GM18867 (cell line): ENCODE measurements at regions not wholly inside any gene's neighbourhood (a gene's known extent, or its start where the extent isn't known, plus 50 kb on each side); places are given as distances from the start of the nearest gene placed in this dataset.

Experiments
- ATAC-seq: cut with Tn5 transposase; IDR thresholded peaks from one replicate; pipeline ENCODE4 v1.9.1; 2021; ENCODE audit warnings: mild to moderate bottlenecking, moderate library complexity; ENCODE audit not compliant: unreplicated experiment

DNA sequence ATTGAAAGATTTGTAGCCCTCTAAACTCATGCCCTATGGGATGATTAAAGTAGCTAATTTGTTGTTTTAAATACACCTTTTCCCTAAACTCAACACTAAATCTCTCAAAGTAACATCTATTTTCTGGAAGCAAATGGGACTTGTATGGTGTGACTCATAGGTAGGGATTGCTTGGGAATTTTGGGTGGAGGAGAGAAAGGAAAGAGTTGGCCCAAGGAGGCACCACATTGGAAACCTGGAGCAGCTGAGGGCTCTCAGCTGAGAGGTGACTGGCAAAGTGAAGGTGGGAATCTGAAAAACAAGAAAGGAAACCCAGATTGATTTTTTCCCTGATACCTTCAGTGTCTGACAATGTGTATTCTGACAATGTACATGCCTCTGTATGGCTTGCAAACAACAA, 114.8 kb upstream of the PRICKLE1 start:
- ATAC-seq, result no peak

DNA sequence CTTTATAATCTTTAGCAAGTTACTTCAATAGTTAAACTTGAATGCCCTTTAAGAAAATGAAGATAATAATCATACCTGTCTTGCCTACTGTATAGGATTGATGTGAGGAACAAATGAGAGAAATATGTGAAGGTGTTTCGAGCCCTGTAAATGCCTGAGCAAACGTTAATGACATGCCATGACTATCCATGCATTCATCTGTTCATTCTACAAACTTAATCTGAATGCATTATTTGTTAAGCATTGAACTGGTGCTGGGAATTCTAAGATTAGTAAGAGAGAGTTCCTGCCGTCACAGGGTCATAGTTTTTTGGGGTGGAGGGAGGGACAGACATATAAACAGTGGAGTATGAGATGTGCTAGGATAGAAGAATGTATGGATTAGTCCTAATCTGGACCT, 111.5 kb upstream of the PRICKLE1 start:
- ATAC-seq, result no peak

DNA sequence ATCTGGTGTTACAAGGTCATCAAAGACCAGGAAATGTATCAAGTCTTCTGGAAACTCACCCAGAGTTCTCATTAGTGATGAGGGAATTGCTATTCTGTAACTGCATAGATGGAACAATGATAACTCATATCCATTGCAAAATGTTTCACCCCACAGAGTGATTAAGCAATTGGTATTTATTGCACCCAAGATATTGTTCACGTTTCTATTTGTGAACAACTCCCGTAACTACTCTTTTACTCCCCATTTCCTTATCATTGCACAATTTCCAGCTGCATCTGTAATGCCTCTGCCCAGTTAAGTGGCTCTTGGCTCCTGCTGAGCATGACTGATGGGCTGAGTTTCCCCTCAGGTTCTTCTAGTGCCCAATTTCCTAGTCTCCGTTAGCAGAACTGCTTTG, 108.7 kb upstream of the PRICKLE1 start:
- no peak for ATAC-seq

DNA sequence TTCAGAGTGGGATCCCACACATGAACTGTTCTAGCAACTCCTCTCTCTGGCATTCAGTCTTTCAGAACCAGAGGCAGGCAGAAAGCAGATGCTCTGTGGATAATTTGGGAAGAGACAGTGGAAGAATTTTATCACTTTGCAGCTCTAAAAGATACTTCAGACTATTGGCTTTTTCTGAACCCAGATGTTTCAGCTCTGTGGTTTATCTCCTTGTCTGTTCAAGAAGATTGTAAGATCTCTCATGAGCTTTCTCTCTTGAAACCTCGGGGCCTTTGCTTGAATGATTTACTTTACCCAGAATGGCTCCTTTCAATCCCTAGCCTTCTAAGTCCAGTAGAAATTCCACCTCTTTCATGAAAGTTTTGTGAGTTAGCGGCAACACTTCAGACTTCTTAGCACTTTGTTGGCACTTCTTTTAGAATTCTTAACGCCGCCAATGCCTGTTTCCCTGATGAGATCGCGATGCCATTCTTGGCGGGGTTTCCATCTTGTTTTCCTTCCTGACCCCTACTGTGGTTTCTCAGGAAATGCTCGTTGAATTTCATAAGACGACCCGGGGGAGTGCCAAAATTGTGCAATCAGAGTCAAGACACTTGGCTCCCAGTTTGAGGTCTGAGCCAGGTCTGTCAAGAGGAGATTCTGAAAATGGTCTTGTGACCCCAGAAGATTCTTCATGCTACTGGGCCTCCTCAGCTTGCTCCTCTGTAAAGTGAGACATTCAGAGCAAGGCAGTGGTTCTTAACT, 107.0 kb upstream of the PRICKLE1 start:
- ATAC-seq, result no peak

DNA sequence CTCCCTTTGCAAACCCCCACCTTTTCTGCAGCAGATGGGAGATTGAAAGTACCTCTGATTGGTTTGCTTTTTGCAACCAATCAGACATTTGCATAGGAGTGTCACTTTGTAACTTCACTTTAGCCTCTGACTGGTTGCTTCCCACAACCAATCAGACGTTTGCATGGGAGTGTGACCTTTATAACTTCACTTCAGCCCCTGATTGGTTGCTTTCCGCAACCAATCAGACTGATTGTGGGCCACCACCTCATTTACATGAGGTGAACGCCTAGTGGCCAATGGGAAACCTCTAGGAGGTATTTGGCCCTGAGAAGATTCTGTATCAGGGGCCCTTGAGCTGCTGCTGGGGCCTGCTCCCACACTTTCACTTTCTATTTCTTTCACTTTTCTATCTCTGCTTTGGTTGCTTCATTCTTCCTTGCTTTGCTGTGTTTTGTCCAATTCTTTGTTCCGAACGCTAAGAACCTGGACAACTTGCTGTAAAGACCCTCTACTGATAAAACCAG, 106.0 kb upstream of the PRICKLE1 start:
- ATAC-seq, result no peak

DNA sequence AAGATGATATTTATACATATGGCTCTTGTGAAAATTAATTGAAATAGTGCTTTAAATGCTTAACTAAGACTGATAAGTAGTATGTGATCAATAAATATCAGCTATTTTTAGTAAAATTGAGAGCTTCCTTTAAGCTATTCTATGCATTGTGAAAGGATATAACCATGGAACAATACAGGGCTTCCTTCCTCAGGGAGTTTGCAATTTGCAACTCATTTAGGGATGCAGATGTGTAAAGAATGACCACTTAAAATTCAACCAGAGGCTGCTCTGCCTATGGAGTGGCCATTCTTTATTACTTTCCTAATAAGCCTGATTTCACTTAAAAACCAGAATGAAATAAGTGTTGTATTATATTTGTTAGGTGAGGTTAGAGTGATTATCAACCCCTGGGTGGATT, 103.2 kb upstream of the PRICKLE1 start:
- ATAC-seq, result no peak

DNA sequence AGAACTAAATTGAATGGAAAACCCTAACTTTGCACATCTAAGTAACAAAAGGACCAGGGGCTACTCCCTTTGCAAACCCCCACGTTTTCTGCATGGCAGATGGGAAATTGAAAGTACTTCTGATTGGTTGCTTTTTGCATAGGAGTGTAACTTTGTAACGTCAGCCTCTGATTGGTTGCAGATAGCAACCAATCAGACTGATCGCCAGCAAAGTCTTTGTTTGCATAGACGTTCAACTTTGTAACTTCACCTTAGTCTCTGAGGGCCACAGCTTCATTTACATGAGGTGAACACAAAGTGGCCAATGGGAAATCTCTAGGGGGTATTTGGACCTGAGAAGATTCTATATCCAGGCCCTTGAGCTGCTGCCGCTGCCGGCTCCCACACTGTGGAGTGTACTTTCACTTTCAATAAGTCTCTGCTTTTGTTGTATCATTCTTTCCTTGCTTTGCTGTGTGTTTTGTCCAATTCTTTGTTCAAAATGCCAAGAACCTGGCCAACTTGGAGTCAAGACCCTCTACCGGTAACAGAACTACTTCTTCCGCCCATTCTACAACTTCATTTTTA, 102.5 kb upstream of the PRICKLE1 start:
- no peak for ATAC-seq

DNA sequence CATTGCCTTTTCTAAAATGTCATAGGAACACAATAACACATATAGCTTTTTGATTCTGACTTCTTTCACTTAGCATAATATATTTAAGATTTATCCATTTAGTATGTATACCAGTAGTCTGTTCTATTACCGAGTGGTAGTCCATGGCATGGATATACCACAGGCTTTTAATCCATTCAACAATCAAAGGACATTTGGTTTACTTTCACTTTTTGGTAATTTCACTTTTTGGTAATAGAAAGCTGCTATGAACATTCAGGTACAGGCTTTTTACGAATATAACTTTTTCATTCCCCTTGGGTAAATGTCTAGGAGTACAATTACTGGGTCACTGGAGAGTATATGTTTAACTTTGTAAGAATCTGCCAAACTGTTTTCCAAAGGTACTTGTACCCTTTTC, 100.7 kb upstream of the PRICKLE1 start:
- ATAC-seq, result no peak

DNA sequence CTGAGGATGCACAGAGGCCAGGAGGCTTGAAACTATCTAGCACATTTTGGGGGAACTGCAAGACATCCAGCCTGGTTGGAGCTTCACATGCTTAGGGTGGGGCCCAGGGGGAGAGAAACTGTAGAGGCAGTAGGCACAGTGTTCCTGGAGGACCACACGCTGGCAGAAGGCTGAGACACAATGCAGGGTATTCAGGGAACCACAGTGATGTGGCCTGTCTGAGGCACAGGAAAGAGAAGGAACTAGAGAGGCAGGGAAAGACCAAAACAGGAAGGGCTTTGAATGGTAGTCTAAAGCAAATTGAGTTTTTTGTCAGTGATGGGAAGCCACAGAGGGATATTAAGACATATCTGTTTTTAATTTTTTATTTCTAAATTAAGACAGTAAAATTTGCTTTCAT, 100.2 kb upstream of the PRICKLE1 start:
- no peak for ATAC-seq

DNA sequence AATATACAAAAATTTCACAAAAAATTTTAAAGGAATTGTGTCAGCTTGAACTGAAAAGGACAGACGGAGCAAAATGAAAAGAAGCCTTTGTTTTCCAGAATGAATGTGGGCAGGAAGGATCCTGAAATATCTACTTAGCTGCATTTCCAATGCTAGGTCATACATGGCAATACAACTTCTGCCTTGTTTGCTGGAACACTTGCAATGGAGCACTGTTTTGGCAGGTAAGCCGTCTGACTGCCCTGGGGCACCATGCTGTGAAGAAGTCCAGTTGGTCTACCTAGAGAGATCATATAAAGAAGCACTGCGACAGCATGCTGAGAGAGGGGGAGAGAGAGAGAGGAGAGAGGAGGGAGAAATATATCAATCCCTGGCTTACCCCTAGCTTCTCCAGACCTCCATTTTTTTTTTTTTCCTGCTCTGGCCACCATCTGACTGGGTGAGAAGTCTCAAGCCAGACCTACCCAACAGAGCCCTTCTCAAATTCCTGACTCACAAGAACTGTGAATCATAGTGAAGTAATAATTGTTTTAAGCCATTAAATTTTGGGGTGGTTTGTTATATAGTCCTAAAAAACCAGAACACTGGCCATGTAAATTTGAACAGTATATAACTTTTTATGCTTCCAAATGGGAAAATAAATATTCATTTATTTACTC, 97.1 kb upstream of the PRICKLE1 start:
- no peak for ATAC-seq

DNA sequence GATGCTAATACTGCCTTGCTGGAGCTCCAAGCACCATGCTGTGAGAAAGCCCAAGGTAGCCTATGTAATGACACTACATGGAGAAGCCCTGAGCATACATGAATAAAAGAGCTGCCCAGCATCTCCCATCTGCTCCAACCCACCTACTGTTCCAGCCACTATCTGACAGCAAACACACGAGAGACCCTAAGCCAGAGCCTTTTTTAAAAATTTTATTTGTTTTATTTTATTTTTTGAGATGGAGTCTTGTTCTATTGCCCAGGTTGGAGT, 95.2 kb upstream of the PRICKLE1 start:
- ATAC-seq, result no peak

DNA sequence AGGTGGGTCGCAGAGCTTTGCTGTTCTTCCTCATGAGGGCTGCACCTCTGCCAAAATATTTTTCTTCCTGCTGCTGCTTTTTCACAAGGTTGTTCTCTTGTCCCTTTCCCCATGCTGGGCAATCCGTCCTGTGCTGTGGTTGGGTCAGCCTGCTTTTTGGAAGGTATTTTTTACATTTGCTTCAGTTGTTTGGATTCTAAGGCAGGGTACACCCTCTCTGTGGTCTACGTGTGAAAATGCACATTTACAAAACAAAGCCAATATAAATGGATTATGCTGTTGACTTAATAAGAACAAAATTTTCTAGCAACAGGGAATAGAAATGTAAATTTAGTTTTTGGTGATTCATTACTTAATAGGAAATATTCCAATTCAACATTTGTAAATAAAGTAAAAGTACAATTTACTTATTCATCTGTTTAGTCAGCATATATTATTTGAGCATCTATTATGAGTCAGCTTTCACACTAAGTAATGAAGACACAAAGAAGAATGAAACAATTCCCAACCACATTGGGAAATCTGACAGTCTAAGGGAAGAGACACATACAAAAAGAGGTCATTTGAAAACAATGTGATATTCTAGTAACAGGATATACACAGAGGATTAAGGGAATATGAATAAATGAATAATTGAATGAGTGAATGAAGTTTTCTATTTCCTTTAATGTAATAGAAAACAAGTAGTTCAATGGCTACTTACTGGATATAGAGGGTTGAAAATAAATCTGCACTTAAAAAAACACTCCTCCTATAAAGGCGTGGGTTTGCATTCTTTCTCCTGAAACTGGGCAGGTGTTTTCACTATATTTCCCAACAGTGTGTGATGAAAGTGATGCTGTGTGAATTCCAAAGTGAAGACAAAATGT, 94.6 kb upstream of the PRICKLE1 start:
- no peak for ATAC-seq

DNA sequence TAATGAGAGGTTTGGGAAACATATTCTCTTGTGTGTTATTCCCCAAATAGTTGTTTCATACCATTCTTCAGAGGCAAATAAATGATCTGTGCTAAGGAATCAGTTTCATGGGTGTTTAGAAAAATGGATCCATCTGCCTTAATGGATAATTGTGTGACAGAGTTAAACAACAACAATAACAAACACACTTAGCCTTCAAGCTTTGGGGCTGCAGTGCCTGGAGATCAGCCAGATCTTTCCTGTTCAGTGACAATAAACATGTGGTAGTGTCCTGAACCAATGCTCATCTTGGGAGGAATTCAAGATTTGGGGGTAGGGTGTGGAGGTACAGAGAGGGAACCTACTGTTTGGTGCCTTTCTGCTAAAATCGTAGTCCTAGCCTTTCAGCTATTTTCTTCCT, 93.7 kb upstream of the PRICKLE1 start:
- ATAC-seq, result no peak

DNA sequence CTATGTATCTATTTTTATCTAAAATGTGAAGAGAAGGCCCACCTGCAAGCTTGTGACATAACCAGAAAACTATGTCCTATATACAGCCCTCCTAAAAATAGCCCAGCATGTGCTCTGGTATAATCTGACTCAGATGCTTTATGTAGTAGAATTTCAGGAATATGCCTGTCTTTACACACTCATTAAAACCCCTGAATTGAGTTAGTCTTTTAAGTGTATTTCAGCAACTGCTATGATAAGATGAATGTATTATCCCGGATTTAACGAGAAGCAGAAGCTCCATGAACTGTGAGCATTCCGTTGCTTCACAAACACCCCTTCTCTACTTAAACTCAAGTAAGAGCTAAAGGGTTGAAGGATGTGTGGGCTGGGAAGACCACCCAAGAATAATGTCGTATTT, 89.9 kb upstream of the PRICKLE1 start:
- ATAC-seq, result no peak

DNA sequence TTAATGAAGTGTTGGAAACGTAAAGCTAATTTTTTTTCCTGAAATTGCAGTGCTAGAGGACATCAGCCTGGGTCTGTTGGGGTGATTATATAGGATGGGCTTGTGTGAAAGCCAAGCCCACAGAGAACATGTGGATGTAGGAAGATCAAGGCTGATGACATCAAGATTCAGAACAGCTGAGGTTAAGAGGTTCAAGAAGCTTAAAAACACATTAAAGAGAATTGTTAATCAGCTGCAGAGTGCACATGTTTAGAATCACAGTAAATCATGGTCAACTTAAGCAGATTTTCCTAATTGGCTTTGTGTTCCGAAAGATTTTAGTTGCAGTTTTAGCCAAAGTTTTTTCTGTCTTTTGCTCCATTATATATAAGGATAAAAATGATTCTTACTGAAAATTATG, 87.9 kb upstream of the PRICKLE1 start:
- ATAC-seq, result no peak

DNA sequence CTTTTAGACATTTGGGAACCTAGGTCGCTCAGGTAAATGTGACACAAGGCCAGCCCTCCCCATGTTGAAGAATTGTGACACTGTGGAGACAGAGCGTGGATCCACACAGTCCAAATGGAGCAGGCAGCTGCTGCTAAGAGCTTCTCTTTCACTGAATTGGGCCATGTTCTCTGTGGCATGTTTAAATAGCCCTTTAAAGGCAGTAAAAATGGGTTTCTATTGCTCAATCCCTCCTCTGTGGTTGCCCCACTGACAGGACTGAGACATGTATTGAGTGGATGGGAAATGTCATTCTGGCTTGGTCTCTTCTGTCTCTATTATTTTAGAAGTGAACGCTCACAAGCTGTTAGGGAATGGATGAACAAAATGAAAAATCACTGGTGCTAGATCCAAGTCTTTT, 84.0 kb upstream of the PRICKLE1 start:
- no peak for ATAC-seq

DNA sequence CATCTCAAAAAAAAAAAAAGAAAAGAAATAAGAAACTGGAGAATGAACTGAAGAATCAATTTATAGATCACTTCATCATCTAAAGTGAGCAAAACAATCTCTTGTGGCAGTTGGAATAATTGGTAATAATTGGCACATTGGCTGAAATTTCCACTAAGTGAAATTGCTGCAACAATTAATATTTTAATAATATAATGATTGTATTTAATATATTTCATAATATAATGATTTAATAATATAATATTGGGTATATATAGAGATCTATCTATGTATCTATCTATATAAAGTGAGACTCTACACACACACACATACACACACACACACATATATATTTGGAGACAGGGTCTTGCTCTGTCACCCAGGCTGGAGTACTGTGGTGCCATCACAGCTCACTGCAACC, 81.2 kb upstream of the PRICKLE1 start:
- ATAC-seq, result no peak

DNA sequence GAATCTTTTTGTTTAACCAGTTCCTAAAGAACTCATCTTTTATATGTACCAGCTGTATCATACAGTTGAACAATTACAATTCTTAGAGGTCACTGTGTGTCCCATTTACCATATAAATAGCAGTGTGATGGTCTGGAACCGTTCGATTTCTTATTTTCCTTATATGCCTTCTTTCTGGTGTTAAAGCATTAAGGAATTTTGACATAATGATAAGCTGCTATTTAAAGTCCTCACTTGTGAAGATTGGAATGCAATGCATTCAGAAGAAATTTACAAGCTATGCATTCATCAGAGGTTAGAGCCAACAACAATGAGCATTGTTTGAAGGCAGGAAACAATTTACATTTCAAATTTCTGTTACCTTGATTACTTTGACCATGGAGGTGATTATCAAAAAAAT, 80.0 kb upstream of the PRICKLE1 start:
- no peak for ATAC-seq

DNA sequence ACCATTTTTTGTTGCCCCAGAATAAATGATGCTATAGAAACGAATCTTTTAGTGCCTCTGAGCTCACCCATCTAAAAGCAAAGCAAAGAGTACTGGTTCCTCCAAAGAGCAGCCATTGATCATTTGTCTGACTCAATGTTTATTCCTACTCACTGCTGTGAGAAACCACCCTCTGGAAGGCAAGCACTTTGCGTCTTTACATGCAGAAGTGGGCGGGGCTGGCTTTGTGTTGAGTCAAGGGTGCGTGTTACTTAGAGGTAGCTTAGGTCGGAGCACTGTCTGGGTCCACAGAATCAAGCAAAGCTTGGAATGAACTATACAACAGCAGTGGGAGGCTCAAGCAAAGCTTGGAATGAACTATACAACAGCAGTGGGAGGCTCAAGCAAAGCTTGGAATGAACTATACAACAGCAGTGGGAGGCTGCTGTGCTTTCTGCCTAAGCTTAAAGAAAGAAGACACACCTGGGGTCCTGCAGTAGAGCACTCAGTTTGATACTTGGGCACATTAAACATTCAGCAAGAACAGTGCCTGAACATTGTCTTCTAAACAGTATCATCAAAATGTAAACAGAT, 77.2 kb upstream of the PRICKLE1 start:
- ATAC-seq, result no peak

DNA sequence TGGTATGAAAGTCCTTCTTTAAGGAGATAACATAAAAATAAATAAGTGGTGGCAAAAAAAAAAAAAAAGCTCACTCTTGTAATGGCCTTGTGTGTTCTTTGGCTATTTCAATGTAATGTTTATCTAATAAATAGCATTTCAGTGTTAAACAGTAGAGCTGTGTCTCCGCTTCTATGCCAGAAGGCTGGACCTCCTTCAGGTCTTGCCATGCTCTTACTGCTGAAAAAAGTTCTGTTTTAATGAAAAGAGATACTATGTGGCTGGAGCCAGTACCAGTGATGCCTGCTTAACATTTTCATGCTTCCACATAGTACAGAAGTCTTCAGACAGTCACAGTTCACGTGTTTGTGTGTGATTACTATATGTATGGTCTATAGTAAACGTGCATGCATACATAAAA, 74.1 kb upstream of the PRICKLE1 start:
- no peak for ATAC-seq
